ENCODE measurements at regions not wholly inside any gene's neighbourhood (a gene's known extent, or its start where the extent isn't known, plus 50 kb on each side); places are given as distances from the start of the nearest gene placed in this dataset.

- no peak for TF ChIP-seq POLR2AphosphoS5 (IDR thresholded peaks at IDR 0.05; ENCODE audit: low read depth, low read length)
- no peak for TF ChIP-seq FOXP2 (optimal IDR thresholded peaks at IDR 0.05; ENCODE audit: borderline replicate concordance, extremely low read depth, extremely low read length, insufficient read depth)
- no peak for TF ChIP-seq SIN3A (IDR thresholded peaks at IDR 0.05; ENCODE audit: borderline replicate concordance, insufficient read depth, low read length)
Measured at GRCh38 chr18:44546954-44547353, 133.7 kb upstream of the SETBP1 start.

GRCh38 chr18:44548291-44549221 lies 132.1 kb upstream of the SETBP1 start:
- TF ChIP-seq REST (IDR thresholded peaks at IDR 0.05; ENCODE audit: insufficient read depth in 1 of 2, low read depth in 2 of 2, low read length in 2 of 2) (no peak), POLR2AphosphoS5 (IDR thresholded peaks at IDR 0.05; ENCODE audit: low read depth, low read length) (no peak), SIN3A (IDR thresholded peaks at IDR 0.05; ENCODE audit: borderline replicate concordance, insufficient read depth, low read length) (no peak)

- TF ChIP-seq SIN3A (IDR thresholded peaks at IDR 0.05; ENCODE audit: borderline replicate concordance, insufficient read depth, low read length) (no peak), POLR2AphosphoS5 (IDR thresholded peaks at IDR 0.05; ENCODE audit: low read depth, low read length) (no peak), FOXP2 (optimal IDR thresholded peaks at IDR 0.05; ENCODE audit: borderline replicate concordance, extremely low read depth, extremely low read length, insufficient read depth) (no peak), TAF1 (IDR thresholded peaks at IDR 0.05; ENCODE audit: borderline replicate concordance, insufficient read depth, low read length) (no peak)
Measured at GRCh38 chr18:44552706-44553105, 128.0 kb upstream of the SETBP1 start.

GRCh38 chr18:44556296-44556695 lies 124.4 kb upstream of the SETBP1 start:
- no peak for TF ChIP-seq FOXP2 (optimal IDR thresholded peaks at IDR 0.05; ENCODE audit: borderline replicate concordance, extremely low read depth, extremely low read length, insufficient read depth)
- TF ChIP-seq SIN3A (IDR thresholded peaks at IDR 0.05; ENCODE audit: borderline replicate concordance, insufficient read depth, low read length), result no peak
- TF ChIP-seq TAF1 (IDR thresholded peaks at IDR 0.05; ENCODE audit: borderline replicate concordance, insufficient read depth, low read length), result no peak
- TF ChIP-seq POLR2AphosphoS5 (IDR thresholded peaks at IDR 0.05; ENCODE audit: low read depth, low read length), result no peak
- no peak for TF ChIP-seq REST (IDR thresholded peaks at IDR 0.05; ENCODE audit: insufficient read depth in 1 of 2, low read depth in 2 of 2, low read length in 2 of 2)

- TF ChIP-seq FOXP2 (optimal IDR thresholded peaks at IDR 0.05; ENCODE audit: borderline replicate concordance, extremely low read depth, extremely low read length, insufficient read depth), result no peak
- TF ChIP-seq TAF1 (IDR thresholded peaks at IDR 0.05; ENCODE audit: borderline replicate concordance, insufficient read depth, low read length), result no peak
- no peak for TF ChIP-seq POLR2AphosphoS5 (IDR thresholded peaks at IDR 0.05; ENCODE audit: low read depth, low read length)
- TF ChIP-seq SIN3A (IDR thresholded peaks at IDR 0.05; ENCODE audit: borderline replicate concordance, insufficient read depth, low read length), result no peak
- TF ChIP-seq REST (IDR thresholded peaks at IDR 0.05; ENCODE audit: insufficient read depth in 1 of 2, low read depth in 2 of 2, low read length in 2 of 2), result no peak
Measured at GRCh38 chr18:44557616-44558151, 123.0 kb upstream of the SETBP1 start.

- no peak for TF ChIP-seq REST (IDR thresholded peaks at IDR 0.05; ENCODE audit: insufficient read depth in 1 of 2, low read depth in 2 of 2, low read length in 2 of 2)
- no peak for TF ChIP-seq FOXP2 (optimal IDR thresholded peaks at IDR 0.05; ENCODE audit: borderline replicate concordance, extremely low read depth, extremely low read length, insufficient read depth)
- TF ChIP-seq POLR2AphosphoS5 (IDR thresholded peaks at IDR 0.05; ENCODE audit: low read depth, low read length), result no peak
- TF ChIP-seq SIN3A (IDR thresholded peaks at IDR 0.05; ENCODE audit: borderline replicate concordance, insufficient read depth, low read length), result no peak
- no peak for TF ChIP-seq TAF1 (IDR thresholded peaks at IDR 0.05; ENCODE audit: borderline replicate concordance, insufficient read depth, low read length)
Measured at GRCh38 chr18:44558767-44559166, 121.9 kb upstream of the SETBP1 start.

All from PFSK-1 (cell line).